ENCODE measurements at regions not wholly inside any gene's neighbourhood (a gene's known extent, or its start where the extent isn't known, plus 50 kb on each side); places are given as distances from the start of the nearest gene placed in this dataset.

DNA sequence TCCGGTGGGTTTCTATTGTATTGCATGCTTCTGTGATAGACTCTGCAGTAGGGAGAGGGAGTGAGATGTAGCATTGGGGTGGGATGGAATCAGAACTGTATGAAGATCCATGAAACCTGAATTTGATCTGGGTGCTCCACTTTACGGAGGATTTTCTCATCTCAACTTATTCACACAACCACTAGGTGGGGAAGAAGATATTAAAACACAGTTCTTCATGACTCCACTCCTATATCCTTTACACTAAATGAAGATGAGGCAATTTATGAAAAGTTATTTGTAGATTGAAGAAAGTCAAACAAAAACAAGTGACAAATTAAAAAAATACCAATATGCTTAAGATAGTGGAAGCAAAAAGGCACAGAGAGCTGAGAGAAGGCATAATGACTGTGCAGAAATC is 92.6 kb upstream of the PDGFD start:
- TF ChIP-seq, protein P1, sequence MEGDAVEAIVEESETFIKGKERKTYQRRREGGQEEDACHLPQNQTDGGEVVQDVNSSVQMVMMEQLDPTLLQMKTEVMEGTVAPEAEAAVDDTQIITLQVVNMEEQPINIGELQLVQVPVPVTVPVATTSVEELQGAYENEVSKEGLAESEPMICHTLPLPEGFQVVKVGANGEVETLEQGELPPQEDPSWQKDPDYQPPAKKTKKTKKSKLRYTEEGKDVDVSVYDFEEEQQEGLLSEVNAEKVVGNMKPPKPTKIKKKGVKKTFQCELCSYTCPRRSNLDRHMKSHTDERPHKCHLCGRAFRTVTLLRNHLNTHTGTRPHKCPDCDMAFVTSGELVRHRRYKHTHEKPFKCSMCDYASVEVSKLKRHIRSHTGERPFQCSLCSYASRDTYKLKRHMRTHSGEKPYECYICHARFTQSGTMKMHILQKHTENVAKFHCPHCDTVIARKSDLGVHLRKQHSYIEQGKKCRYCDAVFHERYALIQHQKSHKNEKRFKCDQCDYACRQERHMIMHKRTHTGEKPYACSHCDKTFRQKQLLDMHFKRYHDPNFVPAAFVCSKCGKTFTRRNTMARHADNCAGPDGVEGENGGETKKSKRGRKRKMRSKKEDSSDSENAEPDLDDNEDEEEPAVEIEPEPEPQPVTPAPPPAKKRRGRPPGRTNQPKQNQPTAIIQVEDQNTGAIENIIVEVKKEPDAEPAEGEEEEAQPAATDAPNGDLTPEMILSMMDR (conservative IDR thresholded peaks at IDR 0.05; ENCODE audit: low read depth, low read length): peak; percentile 20
- no peak for DNase-seq (ENCODE audit: low read depth)
- no peak overlapping the region for H3K4me3 ChIP-seq (ENCODE audit: low read length)

DNA sequence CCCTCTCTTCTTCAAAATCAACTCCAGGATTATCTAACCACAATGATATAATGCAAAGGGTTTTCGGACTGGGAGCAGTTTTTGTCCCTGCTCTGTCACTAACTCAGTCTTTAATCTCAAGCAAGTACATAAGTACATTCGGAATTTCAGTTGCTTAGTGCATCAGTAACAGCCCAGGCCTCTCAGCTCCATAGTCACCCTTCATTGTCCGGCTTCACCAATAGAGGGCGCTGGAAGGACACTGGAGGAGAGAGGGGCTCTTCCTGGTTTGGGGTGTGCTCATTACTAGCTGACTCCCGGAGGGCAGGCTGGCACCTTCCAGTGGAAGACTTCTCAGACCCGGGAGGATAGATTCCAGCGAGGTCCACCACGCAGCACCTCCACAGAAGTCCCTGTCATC is 90.4 kb upstream of the PDGFD start:
- TF ChIP-seq, protein P1 (conservative IDR thresholded peaks at IDR 0.05; ENCODE audit: low read depth, low read length): peak; percentile 91
- no peak for DNase-seq (ENCODE audit: low read depth)
- H3K4me3 ChIP-seq (ENCODE audit: low read length): no peak overlapping the region

DNA sequence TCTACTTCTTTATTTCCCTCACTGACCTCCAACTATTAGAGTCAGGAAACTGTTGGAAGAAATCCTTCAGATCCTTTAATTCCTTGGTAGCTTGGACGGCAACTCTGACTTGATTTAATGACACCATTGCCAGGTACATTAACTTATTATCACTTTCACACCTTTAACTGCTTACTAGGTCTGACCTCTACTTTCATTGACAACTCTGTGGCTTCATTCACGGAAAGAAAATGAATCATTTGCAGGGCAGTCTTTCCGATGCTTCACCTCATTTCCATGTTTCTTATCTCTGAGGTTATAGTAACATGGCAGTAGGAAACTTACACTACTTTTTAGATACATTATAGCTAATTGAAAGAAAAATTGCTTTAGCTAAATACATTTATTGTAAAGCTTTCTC is 82.6 kb upstream of the PDGFD start:
- no peak for DNase-seq (ENCODE audit: low read depth)
- no peak overlapping the region for H3K4me3 ChIP-seq (ENCODE audit: low read length)
- TF ChIP-seq, protein P1 (conservative IDR thresholded peaks at IDR 0.05; ENCODE audit: low read depth, low read length): no peak

DNA sequence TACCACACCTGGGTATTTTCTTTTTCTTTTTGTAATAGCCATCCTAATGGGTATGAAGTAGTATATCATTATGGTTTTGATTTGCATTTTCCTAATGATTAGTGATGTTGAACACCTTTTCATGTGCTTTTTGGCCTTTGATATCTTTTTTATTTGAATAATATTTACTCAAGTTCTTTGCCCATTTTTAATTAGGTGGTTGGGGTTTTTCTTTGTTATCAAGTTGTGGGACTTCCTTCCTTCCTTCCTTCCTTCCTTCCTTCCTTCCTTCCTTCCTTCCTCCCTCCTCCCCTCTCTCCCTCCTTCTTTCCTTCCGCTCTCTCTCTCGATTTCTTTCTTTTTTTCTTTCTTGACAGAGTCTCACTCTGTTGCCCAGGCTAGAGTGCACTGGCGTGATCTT is 75.0 kb upstream of the PDGFD start:
- no peak for DNase-seq (ENCODE audit: low read depth)
- TF ChIP-seq, protein P1 (conservative IDR thresholded peaks at IDR 0.05; ENCODE audit: low read depth, low read length): no peak

DNA sequence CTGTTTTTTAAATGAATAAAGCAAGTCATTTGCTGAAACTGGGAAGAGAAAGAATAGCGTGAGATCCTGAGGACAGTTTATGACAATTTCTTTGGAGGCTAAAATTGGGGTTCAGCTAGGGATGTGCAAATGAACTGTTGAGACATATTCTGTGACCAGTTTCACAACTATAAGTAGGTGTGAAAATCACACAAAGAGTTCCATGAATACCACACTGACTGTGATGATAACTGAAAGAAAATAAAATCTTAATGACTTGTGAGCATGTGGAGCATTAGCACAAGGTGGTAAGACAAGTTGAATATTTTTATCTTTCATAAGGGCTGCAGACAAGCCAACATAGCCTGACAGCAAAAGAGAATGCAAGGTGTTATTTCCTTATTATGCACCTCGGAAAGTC is 61.1 kb upstream of the PDGFD start:
- no peak for DNase-seq (ENCODE audit: low read depth)
- no peak overlapping the region for H3K4me3 ChIP-seq (ENCODE audit: low read length)
- TF ChIP-seq, protein P1 (conservative IDR thresholded peaks at IDR 0.05; ENCODE audit: low read depth, low read length): no peak

More for the DNA sequence above, 75.0 kb upstream of the PDGFD start:
- H3K4me3 ChIP-seq (ENCODE audit: low read length): no peak overlapping the region

DNA sequence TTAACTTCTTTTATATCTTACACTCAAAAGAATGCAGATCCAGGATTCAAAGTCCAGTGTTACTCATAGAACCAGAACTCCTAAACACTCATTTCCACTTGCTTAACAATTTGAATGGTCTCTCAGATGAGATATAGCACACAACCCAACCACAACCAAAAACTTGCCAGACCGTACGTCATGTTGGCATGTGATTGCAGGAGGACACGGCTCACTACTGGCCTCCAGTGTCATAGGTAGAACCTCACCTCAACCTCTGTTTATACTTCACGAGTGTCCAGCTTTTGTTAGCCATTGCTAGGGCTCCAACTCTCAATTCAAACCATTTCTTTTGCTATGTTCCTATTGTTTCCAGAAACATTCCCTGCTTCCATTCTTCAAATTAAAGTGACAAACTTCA is 58.5 kb upstream of the PDGFD start:
- H3K4me3 ChIP-seq (ENCODE audit: low read length): no peak overlapping the region
- TF ChIP-seq, protein P1 (conservative IDR thresholded peaks at IDR 0.05; ENCODE audit: low read depth, low read length): no peak
- no peak for DNase-seq (ENCODE audit: low read depth)

DNA sequence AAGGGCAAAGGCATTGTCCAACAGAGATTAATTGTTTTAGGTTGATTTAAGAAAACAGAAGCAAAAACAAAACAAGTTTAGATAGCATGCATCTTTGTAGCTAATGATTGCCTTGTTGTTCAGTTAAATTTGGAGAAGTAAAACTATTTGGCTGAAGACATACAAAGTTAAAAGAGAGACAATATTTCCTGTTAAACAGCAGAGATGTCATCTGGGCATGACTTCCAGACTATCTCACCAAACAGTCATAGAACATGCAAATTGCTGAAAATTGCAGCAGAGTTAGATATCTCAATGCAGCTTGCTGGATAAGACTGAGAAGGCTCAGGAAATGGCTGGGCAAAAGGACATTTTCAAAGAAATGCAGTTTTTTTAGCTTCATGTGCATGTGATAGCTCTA is 57.5 kb upstream of the PDGFD start:
- TF ChIP-seq, protein P1 (conservative IDR thresholded peaks at IDR 0.05; ENCODE audit: low read depth, low read length): no peak
- DNase-seq (ENCODE audit: low read depth): no peak
- no peak overlapping the region for H3K4me3 ChIP-seq (ENCODE audit: low read length)
